Caco-2 (cell line): ENCODE measurements at regions not wholly inside any gene's neighbourhood (a gene's known extent, or its start where the extent isn't known, plus 50 kb on each side); places are given as distances from the start of the nearest gene placed in this dataset.

Source experiments
- BruUV-seq: library from RNA; stranded (reverse); fragments of 400-500 nt; replicated peaks from 2 replicates; lab custom pipeline; 2021; lab: Mats Ljungman, UMichigan
- CTCF ChIA-PET: fragments of 300-600 bp; sonication (Branson Sonifier 250); formaldehyde crosslinking; loops from one replicate; lab custom pipeline; 2022; ENCODE audit warnings: antibody characterized with exemption; lab: Charles Lee
- POLR2A ChIA-PET: fragments of 300-600 bp; sonication (Branson Sonifier 250); formaldehyde crosslinking; loops from one replicate; lab custom pipeline; 2022; ENCODE audit warnings: antibody characterized with exemption; lab: Charles Lee
- DNase-seq, 2 experiments: peaks; one replicate each; pipeline versions ENCODE4 v3.0.0 to v3.0.0-alpha.2; 2020 to 2022
- H3K27me3 ChIP-seq: replicated peaks from 2 replicates; pipeline ENCODE4 v1.6.0; 2011; ENCODE audit warnings: low read length; ENCODE audit not compliant: control insufficient read depth, insufficient read depth
- H3K36me3 ChIP-seq: 2 replicates; pipeline ENCODE4 v1.5.1; 2011; ENCODE audit warnings: low read length; ENCODE audit not compliant: control insufficient read depth, insufficient read depth
- H3K4me1 ChIP-seq: fragments of 250-450 bp; sonication (Bioruptor Pico); 2 replicates; pipeline ENCODE4 v1.5.1; 2020; ENCODE audit warnings: mild to moderate bottlenecking
- H3K4me3 ChIP-seq: 2 replicates; pipeline ENCODE4 v1.5.1; 2011; ENCODE audit warnings: low read depth, mild to moderate bottlenecking, control low read depth, low read length
- H3K9me3 ChIP-seq: fragments of 250-450 bp; sonication (Bioruptor Pico); 2 replicates; pipeline ENCODE4 v1.5.1; 2020; ENCODE audit warnings: mild to moderate bottlenecking, moderate library complexity
- H3K27ac Mint-ChIP-seq: one replicate; pipeline ENCODE4 v1.8.0; 2022; ENCODE audit warnings: mixed read lengths; ENCODE audit not compliant: unreplicated experiment
- H3K27me3 Mint-ChIP-seq: one replicate; pipeline ENCODE4 v1.8.0; 2022; ENCODE audit warnings: mixed read lengths; ENCODE audit not compliant: insufficient read depth, unreplicated experiment
- H3K36me3 Mint-ChIP-seq: one replicate; pipeline ENCODE4 v1.8.0; 2022; ENCODE audit warnings: mild to moderate bottlenecking, mixed read lengths; ENCODE audit not compliant: insufficient read depth, unreplicated experiment
- H3K4me1 Mint-ChIP-seq: one replicate; pipeline ENCODE4 v1.8.0; 2022; ENCODE audit warnings: low read depth, mixed read lengths; ENCODE audit not compliant: unreplicated experiment
- H3K4me3 Mint-ChIP-seq: one replicate; pipeline ENCODE4 v1.8.0; 2022; ENCODE audit warnings: mild to moderate bottlenecking, moderate library complexity, mixed read lengths; ENCODE audit not compliant: unreplicated experiment
- H3K9me3 Mint-ChIP-seq: one replicate; pipeline ENCODE4 v1.8.0; 2022; ENCODE audit warnings: mixed read lengths; ENCODE audit not compliant: unreplicated experiment
- CTCF ChIP-seq, 2 experiments: fragments of 200-600 bp in 1 of 2; IDR thresholded peaks; 1 replicate in 1 of 2; 2 replicates in 1 of 2; pipeline versions ENCODE4 v1.5.1 to v1.8.0; 2011 to 2022; ENCODE audit warnings: antibody characterized with exemption in 1 of 2, control low read depth in 1 of 2, inconsistent platforms in 1 of 2, low read depth in 1 of 2, low read length in 1 of 2, mild to moderate bottlenecking in 1 of 2, moderate library complexity in 1 of 2; ENCODE audit not compliant: insufficient read depth in 1 of 2, severe bottlenecking in 1 of 2, unreplicated experiment in 1 of 2
- intact Hi-C: fragments of 100-400 bp; cut with micrococcal nuclease; formaldehyde crosslinking; loops from one replicate; pipeline ENCODE4 v1.10.0; 2022; ENCODE audit not compliant: unreplicated experiment

GRCh38 chr14:65878586-65878985 lies 466.1 kb downstream of the FUT8 start:
- Mint-ChIP-seq H3K9me3 (no peaks in the 10 kb centered on the region), H3K36me3 (no peaks in the 10 kb centered on the region), H3K4me3 (no peak overlapping the region), H3K27me3 (peaks cover 4% of the 10 kb centered on the region), H3K27ac (no peak overlapping the region), H3K4me1 (no peaks in the 10 kb centered on the region)
- no TSS peak for BruUV-seq
- Histone ChIP-seq H3K4me1 (no peaks in the 10 kb centered on the region), H3K36me3 (no peaks in the 10 kb centered on the region), H3K4me3 (no peak overlapping the region), H3K27me3 (no peaks in the 10 kb centered on the region), H3K9me3 (no peaks in the 10 kb centered on the region)
- CTCF ChIA-PET, result no interaction called here
- no peak for DNase-seq
- intact Hi-C loops, result no loop called here
- POLR2A ChIA-PET, result no interaction called here
- TF ChIP-seq CTCF (IDR thresholded peaks at IDR 0.05; ENCODE audit: insufficient read depth in 1 of 2, low read depth in 1 of 2, low read length in 1 of 2, severe bottlenecking in 1 of 2, unreplicated experiment in 1 of 2), result no peak

GRCh38 chr14:65879248-65880009 lies 466.9 kb downstream of the FUT8 start:
- H3K4me1 Mint-ChIP-seq, result no peaks in the 10 kb centered on the region
- H3K4me1 ChIP-seq, result no peaks in the 10 kb centered on the region
- ChIA-PET CTCF (no interaction called here), POLR2A (no interaction called here)
- TF ChIP-seq CTCF (IDR thresholded peaks at IDR 0.05; ENCODE audit: insufficient read depth in 1 of 2, low read depth in 1 of 2, low read length in 1 of 2, severe bottlenecking in 1 of 2, unreplicated experiment in 1 of 2), result no peak
- no peak overlapping the region for H3K4me3 ChIP-seq
- no peak for DNase-seq
- no peaks in the 10 kb centered on the region for H3K9me3 ChIP-seq
- H3K36me3 ChIP-seq, result no peaks in the 10 kb centered on the region
- H3K4me3 Mint-ChIP-seq, result no peak overlapping the region
- intact Hi-C loops, result no loop called here
- H3K9me3 Mint-ChIP-seq, result no peaks in the 10 kb centered on the region
- H3K27ac Mint-ChIP-seq, result no peak overlapping the region
- H3K36me3 Mint-ChIP-seq, result no peaks in the 10 kb centered on the region
- H3K27me3 Mint-ChIP-seq, result peaks cover 4% of the 10 kb centered on the region
- no peaks in the 10 kb centered on the region for H3K27me3 ChIP-seq
- no TSS peak for BruUV-seq

GRCh38 chr14:65880507-65880906 lies 468.0 kb downstream of the FUT8 start:
- no peaks in the 10 kb centered on the region for H3K9me3 ChIP-seq
- no peaks in the 10 kb centered on the region for H3K4me1 ChIP-seq
- POLR2A ChIA-PET, result no interaction called here
- Mint-ChIP-seq H3K4me3 (no peak overlapping the region), H3K36me3 (no peaks in the 10 kb centered on the region), H3K27me3 (peaks cover 4% of the 10 kb centered on the region), H3K4me1 (no peaks in the 10 kb centered on the region), H3K9me3 (no peaks in the 10 kb centered on the region), H3K27ac (no peak overlapping the region)
- TF ChIP-seq CTCF (IDR thresholded peaks at IDR 0.05; ENCODE audit: insufficient read depth in 1 of 2, low read depth in 1 of 2, low read length in 1 of 2, severe bottlenecking in 1 of 2, unreplicated experiment in 1 of 2), result no peak
- CTCF ChIA-PET, result no interaction called here
- BruUV-seq, result no TSS peak
- H3K36me3 ChIP-seq, result no peaks in the 10 kb centered on the region
- intact Hi-C loops, result no loop called here
- H3K27me3 ChIP-seq, result no peaks in the 10 kb centered on the region
- no peak overlapping the region for H3K4me3 ChIP-seq
- no peak for DNase-seq
